A673 (cell line): ENCODE measurements at regions not wholly inside any gene's neighbourhood (a gene's known extent, or its start where the extent isn't known, plus 50 kb on each side); places are given as distances from the start of the nearest gene placed in this dataset.

ENCODE experiments used
- CTCF ChIP-seq: fragments of 300-800, 200-600 bp; sonication (generic); conservative IDR thresholded peaks from 2 replicates; pipeline ENCODE4 v1.5.1; 2017; ENCODE audit warnings: low read depth, mild to moderate bottlenecking, antibody characterized with exemption, low read length, moderate library complexity, mixed read lengths
- EZH2 ChIP-seq: fragments of 200-600 bp; sonication (generic); IDR thresholded peaks from 2 replicates; pipeline ENCODE4 v1.6.1; 2017; ENCODE audit warnings: borderline replicate concordance, low read depth, mild to moderate bottlenecking, mixed read lengths, antibody characterized with exemption, low read length; ENCODE audit not compliant: poor library complexity, severe bottlenecking

- no peak for TF ChIP-seq CTCF
- no peak for TF ChIP-seq EZH2
These were observed 50.3 kb upstream of the CXCL12 start for GRCh38 chr10:44435196-44435595.
